Keratinocyte (primary cell): ENCODE measurements at regions not wholly inside any gene's neighbourhood (a gene's known extent, or its start where the extent isn't known, plus 50 kb on each side); places are given as distances from the start of the nearest gene placed in this dataset.

ENCODE experiments used
- DNase-seq: peaks from one replicate; pipeline ENCODE4 v3.0.0-alpha.2; 2011; ENCODE audit warnings: low read depth, missing footprints, low spot score
- FAIRE-seq: peaks from 2 replicates; lab custom pipeline; 2011; peaks lifted over from hg19 to GRCh38; lab: Jason Lieb, UNC
- H2AFZ ChIP-seq: 2 replicates; pipeline ENCODE4 v1.6.0; 2012; ENCODE audit warnings: low read length, control low read depth, inconsistent platforms; ENCODE audit not compliant: control insufficient read depth
- H3K27ac ChIP-seq: 2 replicates; pipeline ENCODE4 v1.5.1; 2011; ENCODE audit warnings: low read length; ENCODE audit not compliant: control insufficient read depth, insufficient read depth
- H3K27me3 ChIP-seq: 3 replicates; pipeline ENCODE4 v1.6.0; 2011; ENCODE audit warnings: low read length; ENCODE audit not compliant: control insufficient read depth, insufficient read depth; ENCODE audit errors: extremely low read depth
- H3K36me3 ChIP-seq, 2 experiments: 2 replicates in 1 of 2; 3 replicates in 1 of 2; pipeline ENCODE4 v1.5.1; 2011; ENCODE audit warnings: low read length in 2 of 2, mild to moderate bottlenecking in 1 of 2; ENCODE audit not compliant: control insufficient read depth in 2 of 2, insufficient read depth in 2 of 2; ENCODE audit errors: extremely low read depth in 1 of 2
- H3K4me1 ChIP-seq: 3 replicates; pipeline ENCODE4 v1.5.1; 2011; ENCODE audit warnings: low read length; ENCODE audit not compliant: control insufficient read depth, insufficient read depth; ENCODE audit errors: extremely low read depth
- H3K4me2 ChIP-seq: 3 replicates; pipeline ENCODE4 v1.6.0; 2011; ENCODE audit warnings: low read depth, low read length; ENCODE audit not compliant: control insufficient read depth, insufficient read depth; ENCODE audit errors: extremely low read depth
- H3K4me3 ChIP-seq, 3 experiments: fragments of 200-600 bp in 1 of 3; sonication (generic) in 1 of 3; 2 replicates in 2 of 3; 3 replicates in 1 of 3; pipeline ENCODE4 v1.5.1; 2011 to 2016; ENCODE audit warnings: low read length in 3 of 3, mild to moderate bottlenecking in 3 of 3, control low read depth in 2 of 3, inconsistent platforms in 1 of 3, low read depth in 1 of 3, mixed read lengths in 1 of 3, mixed run types in 1 of 3, moderate library complexity in 1 of 3; ENCODE audit not compliant: control insufficient read depth in 2 of 3, insufficient read depth in 2 of 3; ENCODE audit errors: extremely low read depth in 1 of 3
- H3K79me2 ChIP-seq: 2 replicates; pipeline ENCODE4 v1.6.0; 2012; ENCODE audit warnings: low read length; ENCODE audit not compliant: control insufficient read depth, insufficient read depth
- H3K9ac ChIP-seq: 3 replicates; pipeline ENCODE4 v1.6.0; 2011; ENCODE audit warnings: low read length; ENCODE audit not compliant: control insufficient read depth, insufficient read depth; ENCODE audit errors: extremely low read depth
- H3K9me1 ChIP-seq: 3 replicates; pipeline ENCODE4 v1.6.0; 2011; ENCODE audit warnings: low read length; ENCODE audit not compliant: control insufficient read depth, insufficient read depth; ENCODE audit errors: extremely low read depth
- H3K9me3 ChIP-seq: 2 replicates; pipeline ENCODE4 v1.5.1; 2012; ENCODE audit warnings: low read depth, low read length; ENCODE audit not compliant: control insufficient read depth
- H4K20me1 ChIP-seq: 3 replicates; pipeline ENCODE4 v1.6.0; 2011; ENCODE audit warnings: low read length; ENCODE audit not compliant: control insufficient read depth, insufficient read depth; ENCODE audit errors: extremely low read depth
- CTCF ChIP-seq, 3 experiments: IDR thresholded peaks in 1 of 3; conservative IDR thresholded peaks in 1 of 3; optimal IDR thresholded peaks in 1 of 3; 2 replicates in 2 of 3; 3 replicates in 1 of 3; pipeline versions ENCODE3 to v1.5.1; 2011; ENCODE audit warnings: low read length in 3 of 3, mild to moderate bottlenecking in 3 of 3, moderate library complexity in 2 of 3, control low read depth in 1 of 3, inconsistent platforms in 1 of 3; ENCODE audit not compliant: insufficient read depth in 2 of 3; ENCODE audit errors: extremely low read depth in 1 of 3
- EZH2 ChIP-seq: IDR thresholded peaks from one replicate; pipeline ENCODE4 v1.6.1; 2012; ENCODE audit warnings: inconsistent platforms, mild to moderate bottlenecking, low read length, moderate library complexity
- dilution Hi-C: fragments of 300-500 bp; cut with MboI; formaldehyde crosslinking; loops from one replicate; pipeline ENCODE4 v1.7.0; 2020; ENCODE audit warnings: low sequenced_read_pairs; ENCODE audit not compliant: extremely low pct_ligation_motif_present

GRCh38 chr5:142259758-142260157 lies 65.1 kb downstream of the SPRY4 start:
- H3K9me3 ChIP-seq: no peaks in the 10 kb centered on the region
- H3K36me3 ChIP-seq: no peaks in the 10 kb centered on the region
- no peaks in the 10 kb centered on the region for H3K27me3 ChIP-seq
- H3K4me1 ChIP-seq: no peaks in the 10 kb centered on the region
- no peaks in the 10 kb centered on the region for H3K79me2 ChIP-seq
- no peak overlapping the region for H2AFZ ChIP-seq
- no peak overlapping the region for H3K4me3 ChIP-seq
- dilution Hi-C loops: no loop called here
- H3K27ac ChIP-seq: no peak overlapping the region
- TF ChIP-seq EZH2 (no peak), CTCF (optimal IDR thresholded peaks at IDR 0.05 in 1 of 3, IDR thresholded peaks at IDR 0.05 in 1 of 3, conservative IDR thresholded peaks at IDR 0.05 in 1 of 3; ENCODE audit: extremely low read depth in 1 of 3, insufficient read depth in 2 of 3, low read length in 3 of 3) (no peak)
- no peaks in the 10 kb centered on the region for H3K9me1 ChIP-seq
- DNase-seq (no peak), FAIRE-seq (no peak)
- H3K9ac ChIP-seq: no peak overlapping the region
- H3K4me2 ChIP-seq: no peak overlapping the region
- H4K20me1 ChIP-seq: no peaks in the 10 kb centered on the region

GRCh38 chr5:142255831-142256230 lies 69.0 kb downstream of the SPRY4 start:
- H3K4me1 ChIP-seq: no peaks in the 10 kb centered on the region
- DNase-seq (no peak), FAIRE-seq (no peak)
- no peak overlapping the region for H3K4me3 ChIP-seq
- H3K9ac ChIP-seq: no peak overlapping the region
- dilution Hi-C loops: no loop called here
- TF ChIP-seq CTCF (optimal IDR thresholded peaks at IDR 0.05 in 1 of 3, IDR thresholded peaks at IDR 0.05 in 1 of 3, conservative IDR thresholded peaks at IDR 0.05 in 1 of 3; ENCODE audit: extremely low read depth in 1 of 3, insufficient read depth in 2 of 3, low read length in 3 of 3) (no peak), EZH2 (no peak)
- no peak overlapping the region for H3K27ac ChIP-seq
- H3K9me1 ChIP-seq: no peaks in the 10 kb centered on the region
- no peak overlapping the region for H2AFZ ChIP-seq
- no peaks in the 10 kb centered on the region for H3K9me3 ChIP-seq
- H3K27me3 ChIP-seq: no peaks in the 10 kb centered on the region
- no peaks in the 10 kb centered on the region for H3K79me2 ChIP-seq
- no peaks in the 10 kb centered on the region for H3K36me3 ChIP-seq
- no peak overlapping the region for H3K4me2 ChIP-seq
- no peaks in the 10 kb centered on the region for H4K20me1 ChIP-seq
